HCEC 1CT (cell line): ENCODE measurements at regions not wholly inside any gene's neighbourhood (a gene's known extent, or its start where the extent isn't known, plus 50 kb on each side); places are given as distances from the start of the nearest gene placed in this dataset.

Source experiments
- DNase-seq: peaks from one replicate; pipeline ENCODE4 v3.0.0-alpha.2; 2017

GRCh38 chr2:2756886-2757285, 425.8 kb upstream of the MYT1L start:
- no peak for DNase-seq

DNA sequence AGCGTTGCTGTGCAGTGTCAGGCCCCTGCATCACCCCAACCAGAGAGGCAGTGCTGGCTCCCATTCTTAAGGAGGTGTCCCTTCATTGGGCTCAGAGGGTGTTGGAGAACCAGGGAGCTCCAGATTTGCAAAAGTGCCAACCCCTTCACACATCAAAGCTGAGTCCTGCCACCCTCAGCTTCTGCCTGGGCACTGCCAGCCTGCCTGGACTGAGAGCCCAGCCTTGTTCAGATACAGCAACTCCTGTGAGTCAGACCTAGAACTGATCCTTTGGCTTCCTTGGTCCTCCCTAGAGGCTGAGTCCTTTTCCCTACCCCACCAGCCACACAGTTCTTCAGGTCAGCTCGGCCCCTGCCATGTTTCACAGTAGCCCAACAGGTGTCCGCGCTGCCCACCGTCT, 424.9 kb upstream of the MYT1L start:
- no peak for DNase-seq

GRCh38 chr2:2754940-2755339, 423.9 kb upstream of the MYT1L start:
- no peak for DNase-seq

- no peak for DNase-seq
Measured at GRCh38 chr2:2751715-2752315, 420.7 kb upstream of the MYT1L start.

- DNase-seq = no peak
Measured at GRCh38 chr2:2750867-2751714, 420.0 kb upstream of the MYT1L start.

GRCh38 chr2:2749206-2749598, 418.1 kb upstream of the MYT1L start:
- no peak for DNase-seq

DNA sequence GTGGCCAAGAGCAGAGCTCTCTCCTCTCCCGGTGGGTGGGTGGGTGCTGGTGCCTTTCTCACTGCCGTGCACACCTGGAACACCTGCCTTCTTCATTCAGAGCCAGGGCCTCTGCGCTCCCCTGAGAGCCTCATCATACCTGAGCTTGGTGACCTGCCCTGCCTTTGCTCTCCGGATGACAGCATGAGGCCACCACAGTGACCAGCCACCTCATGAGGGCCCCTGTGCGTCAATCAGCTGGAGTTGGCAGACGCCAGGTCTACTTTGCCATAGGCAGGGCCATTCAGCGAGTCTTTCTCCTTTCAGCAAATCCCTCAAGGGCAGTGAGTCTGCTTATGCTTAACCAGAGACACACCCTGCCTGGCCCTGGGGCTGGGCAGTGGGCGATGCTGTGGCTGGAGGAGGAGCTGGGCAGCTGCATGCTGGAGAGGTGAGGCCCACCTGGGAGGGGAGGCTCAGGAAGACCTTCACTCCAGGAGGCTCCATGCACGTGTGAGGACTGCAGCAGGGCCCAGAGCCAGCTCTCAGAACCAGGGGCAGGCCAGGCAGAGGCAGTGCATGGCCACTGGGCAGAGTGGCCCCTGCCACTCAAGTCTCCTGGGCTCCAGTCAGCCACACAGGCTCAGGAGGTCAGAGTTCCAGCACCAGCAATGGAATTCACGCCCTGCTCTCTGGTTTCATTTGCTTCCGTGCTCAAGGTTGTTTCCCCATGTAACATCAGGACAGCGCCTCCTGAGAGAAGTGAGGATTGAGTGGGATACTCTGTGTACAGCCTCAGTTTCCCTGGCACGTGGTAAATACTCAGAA, 417.5 kb upstream of the MYT1L start:
- no peak for DNase-seq

GRCh38 chr2:2747797-2748301, 416.8 kb upstream of the MYT1L start:
- DNase-seq = no peak

- DNase-seq = no peak
Measured at GRCh38 chr2:2746731-2747130, 415.7 kb upstream of the MYT1L start.

GRCh38 chr2:2744958-2745715, 414.1 kb upstream of the MYT1L start:
- DNase-seq = no peak

DNA sequence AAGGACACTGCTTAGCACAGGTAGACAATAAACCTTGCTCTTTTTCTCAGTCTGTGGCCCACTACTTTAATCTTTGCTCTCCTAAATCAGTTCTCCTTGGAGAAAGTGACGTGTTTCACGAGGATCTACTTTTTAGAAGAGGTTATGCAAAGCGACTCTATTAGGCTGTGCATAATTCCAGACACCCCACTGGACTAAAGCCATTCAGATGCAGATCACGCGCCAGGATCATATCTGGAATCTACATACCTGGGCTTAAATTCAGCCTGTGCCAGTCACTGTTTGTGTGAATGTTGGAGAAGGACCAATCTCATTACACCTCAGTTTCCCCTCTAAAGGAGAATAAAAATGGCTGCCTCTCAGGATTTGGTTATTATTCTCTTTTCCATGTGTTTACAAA, 413.0 kb upstream of the MYT1L start:
- no peak for DNase-seq

- DNase-seq = no peak
Measured at GRCh38 chr2:2743164-2743571, 412.1 kb upstream of the MYT1L start.

- no peak for DNase-seq
Measured at GRCh38 chr2:2742726-2743125, 411.7 kb upstream of the MYT1L start.

GRCh38 chr2:2740238-2740775, 409.2 kb upstream of the MYT1L start:
- DNase-seq = no peak

DNA sequence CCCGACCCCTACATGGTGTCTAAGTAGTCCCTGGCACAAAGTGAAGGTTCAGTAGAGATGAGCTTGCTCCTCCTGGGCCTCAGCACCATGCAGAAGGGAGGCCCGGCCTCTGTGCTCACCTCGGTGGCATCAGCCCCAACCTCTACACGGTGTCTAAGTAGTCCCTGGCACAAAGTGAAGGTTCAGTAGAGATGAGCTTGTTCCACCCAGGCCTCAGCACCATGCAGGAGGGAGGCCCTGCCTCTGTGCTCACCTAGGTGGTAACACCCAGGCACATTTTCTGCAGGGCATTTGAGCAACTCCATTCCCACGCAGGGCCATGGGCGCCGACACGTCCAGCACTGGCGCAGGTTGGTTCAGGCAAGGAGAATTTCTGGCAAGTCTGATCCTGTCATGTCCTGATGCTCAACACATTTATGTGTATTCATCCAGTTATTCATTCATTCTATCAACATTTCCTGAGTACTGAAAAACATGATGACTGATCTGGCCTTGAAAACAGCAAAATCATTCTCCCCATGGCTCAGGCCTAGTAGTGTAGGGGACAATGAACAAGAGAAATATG, 408.2 kb upstream of the MYT1L start:
- DNase-seq = no peak

GRCh38 chr2:2738684-2739083, 407.6 kb upstream of the MYT1L start:
- DNase-seq = no peak

DNA sequence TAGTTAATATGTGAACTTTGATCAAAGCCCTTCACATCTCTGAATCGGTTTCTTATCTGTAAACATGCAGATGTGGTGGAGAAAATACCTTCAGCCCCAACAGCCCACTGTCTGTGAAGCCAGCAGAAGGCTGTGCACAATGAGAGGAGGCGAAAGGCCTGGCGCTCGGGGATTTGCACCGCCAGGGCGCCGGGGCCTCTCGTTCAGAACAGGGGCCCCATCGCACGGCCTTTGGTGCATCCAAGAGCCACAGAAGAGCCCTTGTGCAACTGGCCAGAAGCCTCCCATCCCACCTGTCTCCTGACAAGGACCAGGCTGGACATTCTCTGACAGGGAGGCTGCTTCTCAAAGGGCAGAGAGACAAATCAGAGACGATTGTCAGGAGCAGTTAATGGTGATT, 407.2 kb upstream of the MYT1L start:
- DNase-seq = no peak

- DNase-seq = no peak
Measured at GRCh38 chr2:2735041-2735440, 404.0 kb upstream of the MYT1L start.

DNA sequence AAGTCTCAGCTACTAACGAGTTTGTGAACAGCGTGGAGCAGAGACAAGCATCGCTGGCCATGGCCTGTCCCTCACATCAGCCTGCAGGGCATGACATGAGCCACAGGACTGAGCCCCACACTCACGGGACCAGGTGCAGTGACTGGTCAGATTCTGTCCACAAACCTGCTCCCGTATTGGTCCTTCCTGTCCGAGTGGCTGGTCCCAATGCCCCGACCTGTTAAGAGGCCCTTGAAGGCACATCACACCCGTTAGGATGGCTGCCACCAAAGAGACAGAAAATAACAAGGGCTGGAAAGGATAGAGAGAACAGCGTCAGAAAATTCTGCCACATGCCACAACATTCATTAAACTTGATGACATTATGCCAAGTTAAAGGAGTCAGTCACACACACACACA, 403.2 kb upstream of the MYT1L start:
- no peak for DNase-seq

DNA sequence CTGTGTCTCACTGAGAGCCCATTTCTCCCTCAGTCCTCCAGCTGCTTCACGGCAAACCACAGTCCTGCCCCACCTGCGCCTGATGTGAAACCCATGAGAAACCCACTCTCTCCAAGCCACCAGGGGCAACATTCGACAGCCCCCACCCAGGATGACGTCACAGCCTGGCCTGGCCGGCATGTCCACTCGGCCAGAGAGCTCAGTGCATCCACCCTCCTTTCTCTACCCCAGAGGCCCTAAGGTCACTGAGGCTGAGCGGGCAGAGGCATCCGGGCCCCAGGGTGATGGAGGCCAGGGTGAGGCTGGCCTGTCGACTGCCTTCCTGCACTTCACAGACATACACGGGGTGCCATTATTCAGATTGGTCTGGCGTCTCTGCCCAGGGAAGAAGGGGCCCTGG, 402.7 kb upstream of the MYT1L start:
- DNase-seq = no peak

- no peak for DNase-seq
Measured at GRCh38 chr2:2732331-2733119, 401.4 kb upstream of the MYT1L start.
